ENCODE measurements at regions not wholly inside any gene's neighbourhood (a gene's known extent, or its start where the extent isn't known, plus 50 kb on each side); places are given as distances from the start of the nearest gene placed in this dataset.

DNA sequence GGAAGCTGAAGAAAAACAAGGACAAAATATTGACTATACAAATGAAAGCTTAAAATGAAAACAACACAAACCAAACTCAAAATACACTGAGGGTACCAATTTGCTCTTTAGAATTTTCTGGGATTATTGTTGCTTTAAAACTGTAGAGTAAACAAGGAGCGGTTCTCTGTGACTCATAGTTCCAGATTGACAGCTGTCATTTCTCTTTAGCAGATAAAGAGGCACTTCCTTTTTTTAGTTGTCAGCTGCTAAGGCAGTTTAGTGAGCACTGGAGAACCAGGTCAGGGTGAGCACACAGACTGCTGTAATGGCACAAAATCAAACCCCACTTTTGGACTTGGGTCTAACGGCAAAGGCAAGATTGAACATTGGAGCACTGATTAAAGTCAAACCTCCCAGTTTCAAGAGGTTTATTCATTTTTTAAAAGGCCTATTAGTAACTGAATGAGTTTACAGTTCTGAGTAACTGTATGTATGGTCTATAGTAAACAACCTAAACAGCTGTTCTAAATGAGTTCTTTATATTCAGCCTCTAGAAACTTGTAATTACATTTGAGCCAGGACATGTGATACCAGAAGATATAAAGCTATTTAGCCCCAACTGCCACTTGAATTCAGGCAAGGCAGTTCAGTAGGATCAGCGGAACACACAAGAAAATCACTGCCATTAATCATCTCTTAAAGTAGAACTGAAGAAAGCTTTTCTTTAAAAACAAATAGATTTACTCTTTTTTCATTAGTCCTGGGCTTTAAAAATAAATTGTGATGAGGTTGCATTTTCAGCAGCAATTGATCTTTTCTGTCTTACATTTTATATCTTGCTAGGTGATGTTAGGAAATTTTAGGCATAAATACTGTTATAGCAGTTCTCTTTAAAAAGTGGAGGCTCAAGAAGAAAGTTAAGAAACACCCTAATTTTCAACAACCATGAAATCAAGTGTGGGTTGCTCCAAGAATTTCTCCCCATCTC is 71.7 kb upstream of the PRICKLE1 start:
- in situ Hi-C loops (cut with HindIII; ENCODE audit: low pct_unique_long_range_greater_than_20kb, low sequenced_read_pairs), result no loop called here
- DNase-seq (ENCODE audit: low read depth, low spot score), result peak; percentile 84

DNA sequence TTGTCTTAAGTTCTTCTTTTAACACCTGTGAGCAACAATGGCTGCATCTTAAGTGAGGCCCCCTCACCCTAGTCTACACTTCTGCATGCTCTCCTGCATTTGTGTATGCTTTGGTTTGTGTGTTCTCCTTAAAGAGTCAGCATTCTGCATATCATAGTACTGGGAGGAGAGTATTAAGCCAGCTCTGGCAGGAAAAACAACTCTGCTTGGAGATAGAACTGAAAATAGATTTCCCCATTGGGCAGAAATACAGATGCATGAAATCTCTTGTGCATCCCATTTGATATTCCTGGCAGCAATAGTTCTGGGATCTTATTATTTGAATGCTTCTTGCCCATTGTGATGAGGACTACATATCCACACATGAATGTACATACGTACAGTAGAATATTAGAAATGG is 70.6 kb upstream of the PRICKLE1 start:
- in situ Hi-C loops (cut with HindIII; ENCODE audit: low pct_unique_long_range_greater_than_20kb, low sequenced_read_pairs), result no loop called here

DNA sequence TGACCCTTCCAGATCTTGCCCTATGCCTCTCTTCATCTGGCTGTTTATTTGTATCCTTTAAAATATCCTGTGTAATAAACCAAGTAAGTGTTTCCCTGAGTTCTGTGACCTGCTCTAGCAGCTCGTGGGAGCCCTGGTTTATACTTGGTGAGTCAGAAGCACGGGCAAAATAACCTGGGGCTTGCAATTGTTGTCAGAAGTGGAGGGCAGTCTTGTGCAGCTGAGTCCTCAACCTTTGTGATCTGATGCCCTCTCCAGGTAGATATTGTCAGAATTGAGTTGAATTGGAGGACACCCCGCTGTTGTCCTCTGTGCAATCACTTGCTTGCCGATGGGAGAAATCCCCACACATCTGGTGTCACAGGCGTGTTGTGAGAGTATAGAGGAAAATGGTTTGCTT is 62.5 kb upstream of the PRICKLE1 start:
- in situ Hi-C loops (cut with HindIII; ENCODE audit: low pct_unique_long_range_greater_than_20kb, low sequenced_read_pairs), result no loop called here
- DNase-seq (ENCODE audit: low read depth, low spot score), result peak; percentile 19

More for the DNA sequence above, 70.6 kb upstream of the PRICKLE1 start:
- DNase-seq (ENCODE audit: low read depth, low spot score), result no peak

DNA sequence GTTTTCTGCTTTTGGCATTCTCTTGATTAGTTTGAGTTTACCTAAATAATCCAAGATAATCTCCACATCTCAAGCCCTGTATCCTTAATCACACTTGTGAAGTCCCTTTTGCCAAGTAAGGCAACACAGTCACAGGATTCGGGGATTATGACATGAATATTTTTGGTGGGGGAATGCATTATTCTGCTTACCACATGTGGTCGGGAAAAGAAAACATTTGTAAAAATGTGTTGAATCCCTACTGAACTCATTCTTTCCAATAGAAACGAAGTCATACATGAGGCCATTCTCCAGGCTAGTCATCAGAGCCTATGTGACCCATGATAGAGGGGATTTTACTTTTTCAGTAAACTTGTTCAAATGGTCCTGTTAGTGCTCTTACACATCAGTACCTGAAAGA is 58.5 kb upstream of the PRICKLE1 start:
- in situ Hi-C loops (cut with HindIII; ENCODE audit: low pct_unique_long_range_greater_than_20kb, low sequenced_read_pairs), result no loop called here
- no peak for DNase-seq (ENCODE audit: low read depth, low spot score)

DNA sequence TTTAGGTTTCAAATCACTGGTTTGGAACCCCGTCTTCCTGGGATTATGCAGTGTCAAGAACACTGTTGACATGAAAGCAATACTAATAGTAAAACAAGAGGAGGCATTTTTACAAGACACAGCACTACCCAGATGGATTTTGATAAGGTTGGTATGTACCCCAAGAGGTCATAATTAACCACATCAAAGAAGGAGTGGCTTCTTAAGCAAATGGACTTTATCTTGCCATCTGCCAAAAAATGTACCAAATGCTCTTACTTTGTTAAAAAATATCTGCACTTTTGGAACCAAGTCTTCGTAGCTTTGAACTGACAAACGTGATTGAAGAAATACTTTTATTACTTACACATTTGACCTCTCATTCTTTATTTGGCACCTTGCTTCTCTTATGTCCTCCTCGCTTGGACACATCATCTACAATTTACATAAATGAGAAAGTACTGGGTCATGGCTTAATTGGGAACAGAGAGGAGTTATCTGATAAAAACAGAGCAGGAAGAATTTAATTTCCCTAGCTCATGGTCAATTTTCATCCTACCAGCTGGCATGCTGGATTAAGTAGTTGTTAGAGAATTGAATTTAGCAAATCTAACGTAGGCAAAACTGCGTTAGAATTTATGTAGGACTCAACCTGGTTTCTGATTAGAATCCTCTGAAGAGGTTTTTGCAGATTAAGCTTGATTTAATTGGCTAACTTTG is 54.5 kb upstream of the PRICKLE1 start:
- in situ Hi-C loops (cut with HindIII; ENCODE audit: low pct_unique_long_range_greater_than_20kb, low sequenced_read_pairs), result no loop called here
- DNase-seq (ENCODE audit: low read depth, low spot score), result no peak

DNA sequence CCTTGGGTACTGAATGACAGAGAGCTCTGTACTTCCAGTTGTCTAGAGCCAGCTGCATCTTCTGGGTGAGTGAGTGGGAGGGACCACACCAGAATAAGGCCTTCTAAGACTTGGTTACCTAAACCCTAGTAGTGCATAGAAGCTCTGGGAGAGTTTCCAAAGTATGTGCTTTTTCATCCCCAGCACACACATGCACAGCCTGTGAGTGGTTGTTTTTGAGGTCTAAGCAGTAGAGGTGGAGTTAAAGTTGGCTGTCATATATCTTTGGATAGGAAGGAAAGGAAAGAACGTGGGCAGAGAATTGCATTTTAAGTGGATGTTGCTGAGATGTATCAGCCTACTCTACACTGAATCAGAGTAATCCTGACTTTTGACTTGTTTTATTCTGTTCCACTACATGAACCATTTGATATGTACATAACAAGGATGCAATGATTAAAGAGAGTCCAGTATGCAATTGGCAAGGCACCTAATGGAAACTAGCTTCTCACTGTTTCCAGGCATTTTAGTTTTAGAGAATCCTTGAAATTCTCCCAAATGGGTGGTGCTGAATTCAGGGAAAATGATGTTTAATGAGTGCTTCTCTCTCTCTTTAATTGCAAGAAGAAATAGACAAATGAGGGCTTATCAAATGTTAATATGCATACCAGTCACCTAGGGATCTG is 51.8 kb upstream of the PRICKLE1 start:
- DNase-seq (ENCODE audit: low read depth, low spot score), result no peak
- in situ Hi-C loops (cut with HindIII; ENCODE audit: low pct_unique_long_range_greater_than_20kb, low sequenced_read_pairs), result no loop called here

DNA sequence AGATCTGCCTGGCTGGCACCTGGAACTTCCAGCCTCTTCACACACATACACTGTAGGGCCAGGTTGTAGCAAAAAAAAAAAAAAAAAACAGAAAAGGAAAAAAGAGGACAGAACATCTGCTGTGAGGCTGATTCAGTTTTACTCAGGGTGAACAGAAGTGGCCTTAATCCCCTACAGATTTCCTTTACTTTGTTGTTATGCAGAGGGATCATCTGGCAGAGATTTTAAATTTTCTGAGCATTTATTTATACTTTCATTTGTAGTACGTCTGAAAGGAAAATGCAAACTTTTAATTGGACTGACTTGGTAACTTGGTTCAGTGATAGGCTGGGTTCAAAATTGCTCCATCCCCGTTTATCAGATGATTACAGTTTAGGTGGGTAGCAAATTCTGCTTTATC is 50.8 kb upstream of the PRICKLE1 start:
- DNase-seq (ENCODE audit: low read depth, low spot score), result no peak
- in situ Hi-C loops (cut with HindIII; ENCODE audit: low pct_unique_long_range_greater_than_20kb, low sequenced_read_pairs), result no loop called here

DNA sequence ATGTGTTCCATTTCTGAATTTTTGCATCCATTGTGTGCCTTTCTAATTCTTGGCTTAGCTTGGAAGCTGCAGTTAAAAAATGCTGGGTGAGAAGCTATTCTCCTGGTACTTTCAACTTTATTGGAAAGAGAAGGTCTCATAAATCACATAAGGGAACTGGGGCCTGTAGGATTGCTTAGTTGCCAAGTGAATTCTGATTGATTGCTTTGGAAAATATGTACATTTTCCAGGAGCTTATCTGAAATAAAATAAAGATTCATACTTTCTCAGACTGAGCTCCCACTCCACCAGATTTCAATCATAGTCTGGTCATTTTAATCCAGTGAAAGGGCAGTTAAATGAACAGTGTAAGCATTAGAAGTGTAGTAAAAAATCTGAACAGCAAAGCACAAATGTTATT is 50.0 kb upstream of the PRICKLE1 start:
- in situ Hi-C loops (cut with HindIII; ENCODE audit: low pct_unique_long_range_greater_than_20kb, low sequenced_read_pairs), result no loop called here
- DNase-seq (ENCODE audit: low read depth, low spot score), result no peak

Small RNA genes lying in the stretch of these regions (small RNA-seq; reads per million reads assigned to genes)
- 0 reads per million in 2 experiments for gene MRPS36P5
- gene RPS27P21, result 0 reads per million in 2 experiments
